CD8-positive, alpha-beta memory T cell (primary cell): ENCODE measurements at regions not wholly inside any gene's neighbourhood (a gene's known extent, or its start where the extent isn't known, plus 50 kb on each side); places are given as distances from the start of the nearest gene placed in this dataset.

Experiments used
- CTCF ChIA-PET: fragments of 350-600 bp; sonication (Branson Sonifier 250); formaldehyde crosslinking; loops from one replicate; lab custom pipeline; 2021; ENCODE audit warnings: antibody characterized with exemption; lab: Charles Lee
- POLR2A ChIA-PET: fragments of 350-600 bp; sonication (Branson Sonifier 250); formaldehyde crosslinking; loops from one replicate; lab custom pipeline; 2021; ENCODE audit warnings: antibody characterized with exemption; lab: Charles Lee
- DNase-seq, 5 donors: peaks; one replicate each; pipeline versions ENCODE4 v3.0.0 to v3.0.0-alpha.2; 2020 to 2022; ENCODE audit warnings: mixed read lengths in 1 of 5
- H3K27ac ChIP-seq: one replicate; pipeline ENCODE4 v1.7.0; 2013; ENCODE audit warnings: low read depth, mild to moderate bottlenecking, low read length, moderate library complexity
- H3K27me3 ChIP-seq: 2 replicates; pipeline ENCODE4 v1.7.0; 2013; ENCODE audit warnings: low read length, mild to moderate bottlenecking; ENCODE audit not compliant: insufficient read depth, poor library complexity, severe bottlenecking
- H3K36me3 ChIP-seq: 2 replicates; pipeline ENCODE4 v1.7.0; 2013; ENCODE audit warnings: mild to moderate bottlenecking, low read length, moderate library complexity; ENCODE audit not compliant: insufficient read depth
- H3K4me1 ChIP-seq: 2 replicates; pipeline ENCODE4 v1.7.0; 2013; ENCODE audit warnings: mild to moderate bottlenecking, low read length, moderate library complexity; ENCODE audit not compliant: insufficient read depth
- H3K4me3 ChIP-seq: 2 replicates; pipeline ENCODE4 v1.7.0; 2013; ENCODE audit warnings: mild to moderate bottlenecking, low read length
- H3K9me3 ChIP-seq: 2 replicates; pipeline ENCODE4 v1.7.0; 2013; ENCODE audit warnings: mild to moderate bottlenecking, low read length
- H3K27ac Mint-ChIP-seq, 8 donors: one replicate each; pipeline ENCODE4 v1.8.0; 2020 to 2021; ENCODE audit warnings: mixed read lengths in 8 of 8, mild to moderate bottlenecking in 6 of 8, inconsistent platforms in 3 of 8, moderate library complexity in 3 of 8
- H3K27me3 Mint-ChIP-seq, 2 donors: one replicate each; pipeline ENCODE4 v1.8.0; 2020 to 2021; ENCODE audit warnings: mixed read lengths in 2 of 2, mild to moderate bottlenecking in 1 of 2, moderate library complexity in 1 of 2
- H3K36me3 Mint-ChIP-seq, 3 donors: one replicate each; pipeline ENCODE4 v1.8.0; 2020 to 2021; ENCODE audit warnings: mixed read lengths in 3 of 3, inconsistent platforms in 1 of 3, mild to moderate bottlenecking in 1 of 3
- H3K4me1 Mint-ChIP-seq, 3 donors: one replicate each; pipeline ENCODE4 v1.8.0; 2020 to 2021; ENCODE audit warnings: mixed read lengths in 3 of 3, inconsistent platforms in 1 of 3, mild to moderate bottlenecking in 1 of 3
- H3K4me3 Mint-ChIP-seq, 7 donors: one replicate each; pipeline ENCODE4 v1.8.0; 2020 to 2021; ENCODE audit warnings: mixed read lengths in 7 of 7, mild to moderate bottlenecking in 6 of 7, moderate library complexity in 4 of 7, inconsistent platforms in 2 of 7
- H3K9me3 Mint-ChIP-seq, 5 donors: one replicate each; pipeline ENCODE4 v1.8.0; 2020 to 2022; ENCODE audit warnings: mixed read lengths in 5 of 5, mild to moderate bottlenecking in 3 of 5, moderate library complexity in 2 of 5, inconsistent platforms in 1 of 5

DNA sequence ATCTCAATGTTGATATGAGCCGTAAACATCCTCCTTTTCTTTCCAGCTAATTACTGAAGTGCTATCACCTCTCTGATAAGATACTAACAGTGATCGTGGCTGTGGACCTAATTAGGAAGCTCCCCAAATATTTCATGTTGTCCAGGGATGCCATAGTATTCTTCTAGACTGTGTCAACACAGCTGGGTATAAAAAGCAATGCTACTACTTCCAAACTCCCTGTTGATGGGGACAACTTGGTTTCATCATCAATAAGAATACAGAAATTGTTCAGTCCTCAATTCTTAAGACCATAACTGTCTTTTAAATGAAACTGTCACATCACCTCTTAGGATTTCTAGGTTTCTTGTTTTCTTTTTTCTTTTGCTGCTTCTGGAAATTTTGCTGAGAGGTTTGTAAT is 530.6 kb downstream of the TOX3 start:
- no peaks in the 10 kb centered on the region for H3K4me1 ChIP-seq
- H3K27ac ChIP-seq, result no peak overlapping the region
- DNase-seq, result no peak
- no peaks in the 10 kb centered on the region for H3K27me3 ChIP-seq
- H3K9me3 Mint-ChIP-seq, result peaks cover 5 to 21% (median 12%) of the 10 kb centered on the region in 5 donors
- H3K4me3 ChIP-seq, result no peak overlapping the region
- H3K36me3 Mint-ChIP-seq, result peaks cover 0 to 5% (median 0%) of the 10 kb centered on the region in 3 donors
- no peak overlapping the region for H3K4me3 Mint-ChIP-seq
- no peaks in the 10 kb centered on the region for H3K36me3 ChIP-seq
- H3K4me1 Mint-ChIP-seq, result no peaks in the 10 kb centered on the region
- ChIA-PET POLR2A (no interaction called here), CTCF (no interaction called here)
- no peaks in the 10 kb centered on the region for H3K9me3 ChIP-seq
- H3K27me3 Mint-ChIP-seq, result peaks cover 0 to 1% of the 10 kb centered on the region in 2 donors
- H3K27ac Mint-ChIP-seq, result no peak overlapping the region

- H3K4me3 Mint-ChIP-seq, result no peak overlapping the region
- H3K4me1 Mint-ChIP-seq, result no peaks in the 10 kb centered on the region
- Histone ChIP-seq H3K4me1 (no peaks in the 10 kb centered on the region), H3K9me3 (no peaks in the 10 kb centered on the region), H3K4me3 (no peak overlapping the region), H3K27ac (no peak overlapping the region), H3K27me3 (no peaks in the 10 kb centered on the region), H3K36me3 (no peaks in the 10 kb centered on the region)
- H3K27ac Mint-ChIP-seq, result no peak overlapping the region
- POLR2A ChIA-PET, result no interaction called here
- H3K27me3 Mint-ChIP-seq, result no peaks in the 10 kb centered on the region
- no peaks in the 10 kb centered on the region for H3K36me3 Mint-ChIP-seq
- CTCF ChIA-PET, result no interaction called here
- H3K9me3 Mint-ChIP-seq, result peaks cover 4 to 12% (median 8%) of the 10 kb centered on the region in 5 donors
- no peak for DNase-seq
These were observed 541.4 kb downstream of the TOX3 start for GRCh38 chr16:52005551-52005950.

DNA sequence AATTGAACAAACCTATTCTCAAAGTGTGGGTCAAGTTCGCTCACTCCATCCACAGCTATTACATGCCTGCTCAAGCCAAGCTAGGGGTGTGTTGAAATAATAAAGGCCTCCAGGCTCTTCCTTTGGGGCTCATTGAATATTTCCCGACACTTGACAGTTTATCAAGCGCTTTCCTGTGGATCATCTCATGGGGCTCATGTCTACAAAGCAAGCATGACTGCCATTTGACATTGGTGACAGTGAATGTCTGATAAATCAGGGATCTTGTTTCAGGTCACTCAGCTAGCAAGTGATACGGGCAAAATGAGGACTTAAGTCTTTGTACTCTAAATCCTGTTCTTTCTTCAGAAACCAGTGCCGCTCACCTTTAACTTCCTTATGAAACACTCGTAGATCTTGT is 542.6 kb downstream of the TOX3 start:
- Histone ChIP-seq H3K9me3 (no peaks in the 10 kb centered on the region), H3K4me1 (no peaks in the 10 kb centered on the region), H3K36me3 (no peaks in the 10 kb centered on the region), H3K4me3 (no peak overlapping the region), H3K27me3 (no peaks in the 10 kb centered on the region), H3K27ac (no peak overlapping the region)
- Mint-ChIP-seq H3K27me3 (no peaks in the 10 kb centered on the region), H3K4me3 (no peak overlapping the region), H3K27ac (no peak overlapping the region), H3K4me1 (no peaks in the 10 kb centered on the region), H3K36me3 (peaks cover 0 to 1% (median 0%) of the 10 kb centered on the region in 3 donors), H3K9me3 (peaks cover 2 to 12% (median 8%) of the 10 kb centered on the region in 5 donors)
- POLR2A ChIA-PET, result no interaction called here
- CTCF ChIA-PET, result no interaction called here
- DNase-seq, result no peak

DNA sequence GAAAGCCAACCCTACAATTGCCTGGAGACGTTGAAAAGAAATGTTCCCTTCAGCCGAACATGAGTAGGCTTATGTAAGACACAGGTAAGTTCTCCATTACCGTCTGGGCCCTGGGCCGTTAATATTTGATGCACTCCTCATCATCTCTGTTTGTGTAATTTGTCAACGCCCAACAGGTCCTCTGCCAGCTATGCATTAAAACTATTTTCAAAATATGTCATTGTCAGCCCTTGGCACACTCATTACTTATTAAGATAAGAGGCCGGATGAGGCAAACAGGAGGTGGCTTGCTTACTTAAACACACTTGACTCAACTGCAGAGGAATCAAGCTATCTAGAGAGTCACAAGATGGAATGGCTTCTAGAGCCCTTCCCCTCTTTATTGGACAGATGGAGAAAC is 544.9 kb downstream of the TOX3 start:
- peaks cover 0 to 1% (median 0%) of the 10 kb centered on the region in 3 donors for H3K36me3 Mint-ChIP-seq
- no peaks in the 10 kb centered on the region for H3K4me1 Mint-ChIP-seq
- no peaks in the 10 kb centered on the region for H3K27me3 Mint-ChIP-seq
- no peak overlapping the region for H3K4me3 Mint-ChIP-seq
- H3K27ac Mint-ChIP-seq, result no peak overlapping the region
- Histone ChIP-seq H3K4me3 (no peak overlapping the region), H3K36me3 (no peaks in the 10 kb centered on the region), H3K27me3 (no peaks in the 10 kb centered on the region), H3K9me3 (no peaks in the 10 kb centered on the region), H3K4me1 (no peaks in the 10 kb centered on the region), H3K27ac (no peak overlapping the region)
- H3K9me3 Mint-ChIP-seq, result peaks cover 4 to 14% (median 11%) of the 10 kb centered on the region in 5 donors
- DNase-seq, result no peak
- POLR2A ChIA-PET, result no interaction called here
- CTCF ChIA-PET, result no interaction called here

GRCh38 chr16:51996516-51996915 is 550.4 kb downstream of the TOX3 start:
- no peaks in the 10 kb centered on the region for H3K9me3 ChIP-seq
- H3K9me3 Mint-ChIP-seq, result peaks cover 0 to 7% (median 4%) of the 10 kb centered on the region in 5 donors
- peaks cover 0 to 3% (median 0%) of the 10 kb centered on the region in 3 donors for H3K36me3 Mint-ChIP-seq
- POLR2A ChIA-PET, result no interaction called here
- no peaks in the 10 kb centered on the region for H3K4me1 ChIP-seq
- H3K4me3 Mint-ChIP-seq, result no peak overlapping the region
- no peak for DNase-seq
- no peaks in the 10 kb centered on the region for H3K27me3 Mint-ChIP-seq
- CTCF ChIA-PET, result no interaction called here
- H3K4me1 Mint-ChIP-seq, result no peaks in the 10 kb centered on the region
- H3K4me3 ChIP-seq, result no peak overlapping the region
- H3K36me3 ChIP-seq, result no peaks in the 10 kb centered on the region
- no peaks in the 10 kb centered on the region for H3K27me3 ChIP-seq
- no peak overlapping the region for H3K27ac ChIP-seq
- H3K27ac Mint-ChIP-seq, result no peak overlapping the region

DNA sequence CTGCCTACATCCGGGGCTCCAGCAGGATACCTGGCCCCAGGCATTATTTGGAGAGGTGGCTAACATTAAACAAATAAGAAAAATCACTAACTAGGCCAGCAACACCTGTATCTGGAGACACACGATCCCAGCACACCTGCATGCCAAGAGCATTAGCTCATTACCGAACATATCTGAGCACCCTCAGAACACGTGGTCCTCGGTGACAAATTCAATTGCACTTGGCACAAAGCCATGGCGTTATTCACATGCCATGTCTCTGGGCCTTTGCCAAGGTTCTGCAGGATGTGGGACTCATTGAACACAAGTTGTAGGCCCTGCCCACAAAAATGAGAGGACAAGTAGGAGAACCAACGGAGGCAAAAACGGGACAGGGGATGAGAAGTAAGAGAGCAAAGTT is 552.3 kb downstream of the TOX3 start:
- peaks cover 0 to 3% (median 0%) of the 10 kb centered on the region in 3 donors for H3K36me3 Mint-ChIP-seq
- ChIA-PET POLR2A (no interaction called here), CTCF (no interaction called here)
- Histone ChIP-seq H3K27ac (no peak overlapping the region), H3K9me3 (no peaks in the 10 kb centered on the region), H3K36me3 (no peaks in the 10 kb centered on the region), H3K4me1 (no peaks in the 10 kb centered on the region), H3K4me3 (no peak overlapping the region), H3K27me3 (no peaks in the 10 kb centered on the region)
- no peaks in the 10 kb centered on the region for H3K4me1 Mint-ChIP-seq
- H3K9me3 Mint-ChIP-seq, result peaks cover 2 to 7% (median 5%) of the 10 kb centered on the region in 5 donors
- no peaks in the 10 kb centered on the region for H3K27me3 Mint-ChIP-seq
- H3K4me3 Mint-ChIP-seq, result no peak overlapping the region
- no peak overlapping the region for H3K27ac Mint-ChIP-seq
- DNase-seq, result no peak

DNA sequence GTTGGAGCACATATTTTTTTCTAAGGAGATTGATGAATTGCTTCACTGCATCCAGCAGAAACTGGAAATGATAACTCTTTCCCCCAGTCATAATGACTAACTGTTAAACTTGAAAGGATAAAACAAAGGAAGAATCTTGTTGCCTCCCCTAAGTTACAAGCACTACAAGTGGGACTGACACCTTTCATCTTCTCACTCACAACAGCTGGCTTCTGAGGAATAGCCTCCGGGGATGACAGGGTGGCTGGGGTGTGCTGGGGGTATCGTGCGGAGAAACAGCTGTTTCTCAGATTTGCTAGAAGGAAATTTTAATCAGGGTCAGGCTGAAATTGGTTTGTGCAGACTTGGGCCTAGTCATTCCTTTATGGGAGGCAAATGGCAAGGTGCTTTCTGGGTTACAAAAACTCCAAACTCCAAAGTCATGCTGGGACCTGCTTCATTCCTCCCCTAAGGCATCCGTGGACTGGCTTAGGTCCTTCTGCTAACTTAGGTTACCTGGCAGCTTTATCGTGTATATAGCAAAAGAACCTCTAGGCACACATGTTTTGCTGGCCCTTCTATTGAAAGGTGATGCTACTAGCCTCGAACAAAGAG is 557.2 kb downstream of the TOX3 start:
- Histone ChIP-seq H3K36me3 (no peaks in the 10 kb centered on the region), H3K4me1 (no peaks in the 10 kb centered on the region), H3K27me3 (no peaks in the 10 kb centered on the region), H3K4me3 (no peak overlapping the region), H3K9me3 (no peaks in the 10 kb centered on the region), H3K27ac (no peak overlapping the region)
- H3K27ac Mint-ChIP-seq, result no peak overlapping the region
- H3K36me3 Mint-ChIP-seq, result peaks cover 0 to 1% (median 0%) of the 10 kb centered on the region in 3 donors
- no peak overlapping the region for H3K4me3 Mint-ChIP-seq
- H3K27me3 Mint-ChIP-seq, result no peaks in the 10 kb centered on the region
- no peaks in the 10 kb centered on the region for H3K4me1 Mint-ChIP-seq
- H3K9me3 Mint-ChIP-seq, result peaks cover 2 to 9% (median 5%) of the 10 kb centered on the region in 5 donors
- DNase-seq, result no peak
- POLR2A ChIA-PET, result no interaction called here
- CTCF ChIA-PET, result no interaction called here

DNA sequence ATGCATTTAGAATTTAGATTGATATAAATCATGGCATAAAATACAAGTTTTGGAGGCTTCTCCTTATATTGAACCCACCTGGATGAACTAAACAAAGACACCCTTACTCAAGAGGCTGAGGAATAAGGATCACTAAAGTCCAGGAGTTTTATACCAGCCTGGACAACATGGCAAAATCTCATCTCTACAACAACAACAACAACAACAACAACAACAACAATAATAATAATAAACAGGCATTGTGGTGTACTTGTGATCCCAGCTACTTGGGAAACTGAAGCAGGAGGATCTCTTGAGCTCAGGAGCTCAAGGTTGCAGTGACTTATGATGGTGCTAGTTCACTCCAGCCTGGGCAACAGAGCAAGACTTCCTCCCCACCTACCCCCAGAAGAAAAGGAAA is 558.0 kb downstream of the TOX3 start:
- CTCF ChIA-PET, result no interaction called here
- peaks cover 0 to 1% (median 0%) of the 10 kb centered on the region in 3 donors for H3K36me3 Mint-ChIP-seq

More for the DNA sequence above, 558.0 kb downstream of the TOX3 start:
- no peak overlapping the region for H3K27ac ChIP-seq
- POLR2A ChIA-PET, result no interaction called here
- H3K9me3 ChIP-seq, result no peaks in the 10 kb centered on the region
- Mint-ChIP-seq H3K27ac (no peak overlapping the region), H3K27me3 (no peaks in the 10 kb centered on the region), H3K4me1 (no peaks in the 10 kb centered on the region), H3K9me3 (peaks cover 2 to 9% (median 5%) of the 10 kb centered on the region in 5 donors), H3K4me3 (no peak overlapping the region)
- no peaks in the 10 kb centered on the region for H3K4me1 ChIP-seq
- H3K36me3 ChIP-seq, result no peaks in the 10 kb centered on the region
- DNase-seq, result no peak
- H3K27me3 ChIP-seq, result no peaks in the 10 kb centered on the region
- H3K4me3 ChIP-seq, result no peak overlapping the region
